ENCODE measurements at regions not wholly inside any gene's neighbourhood (a gene's known extent, or its start where the extent isn't known, plus 50 kb on each side); places are given as distances from the start of the nearest gene placed in this dataset.

- Histone ChIP-seq H3K4me1 (ENCODE audit: control insufficient read depth in 5 of 5, insufficient read depth in 5 of 5, low read length in 5 of 5) (no peaks in the 10 kb centered on the region), H3K27ac (ENCODE audit: low read depth in 1 of 2, low read length in 1 of 2) (no peak overlapping the region), H3K9ac (ENCODE audit: insufficient read depth in 1 of 2, low read length in 2 of 2) (no peak overlapping the region), H3K4me3 (no peak overlapping the region), H3K27me3 (ENCODE audit: control insufficient read depth in 3 of 3, insufficient read depth in 3 of 3, low read length in 2 of 3) (no peaks in the 10 kb centered on the region), H3K9me3 (ENCODE audit: control insufficient read depth in 4 of 4, insufficient read depth in 3 of 4, low read length in 3 of 4) (no peaks in the 10 kb centered on the region), H3K36me3 (ENCODE audit: control insufficient read depth in 4 of 4, insufficient read depth in 4 of 4, low read length in 4 of 4) (no peaks in the 10 kb centered on the region)
- WGBS, 2 donors, result 63 to 66% methylated on average over 8 of the region's 8 CpGs
- ATAC-seq (ENCODE audit: insufficient read depth, low FRiP score) (no peak), DNase-seq (peak in 2 of 3 donors; percentile 1 to 10)
- TF ChIP-seq CTCF (IDR thresholded peaks at IDR 0.05; ENCODE audit: control extremely low read depth, extremely low read depth), result no peak
Measured at GRCh38 chr12:74111688-74112360, 425.8 kb upstream of the ATXN7L3B start.

GRCh38 chr12:74119811-74120362, 417.7 kb upstream of the ATXN7L3B start:
- no peak for TF ChIP-seq CTCF (IDR thresholded peaks at IDR 0.05; ENCODE audit: control extremely low read depth, extremely low read depth)
- Histone ChIP-seq H3K27ac (ENCODE audit: low read depth in 1 of 2, low read length in 1 of 2) (no peak overlapping the region), H3K9me3 (ENCODE audit: control insufficient read depth in 4 of 4, insufficient read depth in 3 of 4, low read length in 3 of 4) (no peaks in the 10 kb centered on the region), H3K4me1 (ENCODE audit: control insufficient read depth in 5 of 5, insufficient read depth in 5 of 5, low read length in 5 of 5) (no peaks in the 10 kb centered on the region), H3K4me3 (no peak overlapping the region), H3K9ac (ENCODE audit: insufficient read depth in 1 of 2, low read length in 2 of 2) (no peak overlapping the region), H3K36me3 (ENCODE audit: control insufficient read depth in 4 of 4, insufficient read depth in 4 of 4, low read length in 4 of 4) (no peaks in the 10 kb centered on the region), H3K27me3 (ENCODE audit: control insufficient read depth in 3 of 3, insufficient read depth in 3 of 3, low read length in 2 of 3) (no peaks in the 10 kb centered on the region)
- DNase-seq, result no peak
- no peak for ATAC-seq (ENCODE audit: insufficient read depth, low FRiP score)

GRCh38 chr12:74120644-74121043, 417.0 kb upstream of the ATXN7L3B start:
- Histone ChIP-seq H3K9me3 (ENCODE audit: control insufficient read depth in 4 of 4, insufficient read depth in 3 of 4, low read length in 3 of 4) (no peaks in the 10 kb centered on the region), H3K9ac (ENCODE audit: insufficient read depth in 1 of 2, low read length in 2 of 2) (no peak overlapping the region), H3K36me3 (ENCODE audit: control insufficient read depth in 4 of 4, insufficient read depth in 4 of 4, low read length in 4 of 4) (no peaks in the 10 kb centered on the region), H3K4me3 (no peak overlapping the region), H3K27ac (ENCODE audit: low read depth in 1 of 2, low read length in 1 of 2) (no peak overlapping the region), H3K4me1 (ENCODE audit: control insufficient read depth in 5 of 5, insufficient read depth in 5 of 5, low read length in 5 of 5) (no peaks in the 10 kb centered on the region), H3K27me3 (ENCODE audit: control insufficient read depth in 3 of 3, insufficient read depth in 3 of 3, low read length in 2 of 3) (no peaks in the 10 kb centered on the region)
- TF ChIP-seq CTCF (IDR thresholded peaks at IDR 0.05; ENCODE audit: control extremely low read depth, extremely low read depth), result no peak
- ATAC-seq (ENCODE audit: insufficient read depth, low FRiP score) (no peak), DNase-seq (no peak)
- 48 to 83% methylated on average over 1 of the region's 1 CpG for WGBS, 2 donors

GRCh38 chr12:74129702-74130101, 407.9 kb upstream of the ATXN7L3B start:
- no peak for TF ChIP-seq CTCF (IDR thresholded peaks at IDR 0.05; ENCODE audit: control extremely low read depth, extremely low read depth)
- no peak for ATAC-seq (ENCODE audit: insufficient read depth, low FRiP score)
- H3K4me3 ChIP-seq, result no peak overlapping the region
- H3K36me3 ChIP-seq (ENCODE audit: control insufficient read depth in 4 of 4, insufficient read depth in 4 of 4, low read length in 4 of 4), result no peaks in the 10 kb centered on the region
- 66 to 77% methylated on average over 2 of the region's 2 CpGs for WGBS, 2 donors
- H3K27me3 ChIP-seq (ENCODE audit: control insufficient read depth in 3 of 3, insufficient read depth in 3 of 3, low read length in 2 of 3), result no peaks in the 10 kb centered on the region
- no peak for DNase-seq
- no peaks in the 10 kb centered on the region for H3K4me1 ChIP-seq (ENCODE audit: control insufficient read depth in 5 of 5, insufficient read depth in 5 of 5, low read length in 5 of 5)
- no peak overlapping the region for H3K27ac ChIP-seq (ENCODE audit: low read depth in 1 of 2, low read length in 1 of 2)
- H3K9ac ChIP-seq (ENCODE audit: insufficient read depth in 1 of 2, low read length in 2 of 2), result no peak overlapping the region
- no peaks in the 10 kb centered on the region for H3K9me3 ChIP-seq (ENCODE audit: control insufficient read depth in 4 of 4, insufficient read depth in 3 of 4, low read length in 3 of 4)
